K562 (cell line): ENCODE measurements at regions not wholly inside any gene's neighbourhood (a gene's known extent, or its start where the extent isn't known, plus 50 kb on each side); places are given as distances from the start of the nearest gene placed in this dataset.

Experiments used
- ATAC-seq: fragments of 200-7000 bp; cut with Tn5 transposase; 3 replicates; pipeline ENCODE4 v1.9.1; 2020; ENCODE audit warnings: moderate library complexity
- BruUV-seq: library from RNA; stranded (reverse); fragments of 400-500 nt; replicated peaks from 2 replicates; lab custom pipeline; 2021; lab: Mats Ljungman, UMichigan
- CTCF ChIA-PET: fragments of 300-600 bp; formaldehyde crosslinking; extraction: SDS; loops from one replicate; lab custom pipeline; 2021; ENCODE audit warnings: low intra/inter-chr PET ratio; lab: Yijun Ruan, JAX
- POLR2A ChIA-PET: fragments of 300-600, 350-650 bp; sonication (Branson Sonifier 250); formaldehyde crosslinking; extraction: SDS; loops from one replicate; lab custom pipeline; 2021; ENCODE audit warnings: antibody characterized with exemption, inconsistent platforms; lab: Yijun Ruan, JAX
- DNase-seq, 4 experiments: peaks; one replicate each; pipeline versions ENCODE4 v3.0.0 to v3.0.0-alpha.2; 2011 to 2018; ENCODE audit warnings: low spot score in 3 of 4, mixed read lengths in 3 of 4; ENCODE audit errors: extremely low read depth in 1 of 4
- FAIRE-seq: peaks from 2 replicates; lab custom pipeline; 2011; peaks lifted over from hg19 to GRCh38; lab: Jason Lieb, UNC
- H2AFZ ChIP-seq: 2 replicates; pipeline ENCODE4 v1.6.0; 2011; ENCODE audit warnings: low read depth, low read length, control low read depth, inconsistent platforms
- H3K27ac ChIP-seq: fragments of 200-600 bp; 3 replicates; pipeline ENCODE4 v1.8.0; 2011; ENCODE audit warnings: low read depth, mild to moderate bottlenecking, control low read depth, inconsistent platforms, low read length, moderate library complexity, mixed read lengths; ENCODE audit errors: extremely low read depth
- H3K27me3 ChIP-seq, 2 experiments: fragments of 300-600 bp in 1 of 2; 2 replicates in 1 of 2; 3 replicates in 1 of 2; pipeline versions ENCODE4 v1.6.0 to v1.8.0; 2011; ENCODE audit warnings: inconsistent platforms in 2 of 2, low read length in 2 of 2, mild to moderate bottlenecking in 1 of 2, mixed read lengths in 1 of 2, moderate library complexity in 1 of 2; ENCODE audit not compliant: control insufficient read depth in 2 of 2, insufficient read depth in 2 of 2
- H3K36me3 ChIP-seq: fragments of 300-600 bp; 3 replicates; pipeline ENCODE4 v1.8.0; 2011; ENCODE audit warnings: mild to moderate bottlenecking, low read length, inconsistent platforms; ENCODE audit not compliant: control insufficient read depth, insufficient read depth
- H3K4me1 ChIP-seq, 2 experiments: fragments of 200-600 bp in 1 of 2; replicated peaks in 1 of 2; 2 replicates in 1 of 2; 3 replicates in 1 of 2; pipeline versions ENCODE4 v1.5.1 to v1.8.0; 2011; ENCODE audit warnings: inconsistent platforms in 2 of 2, low read length in 2 of 2, mild to moderate bottlenecking in 1 of 2, mixed read lengths in 1 of 2, moderate library complexity in 1 of 2; ENCODE audit not compliant: control insufficient read depth in 2 of 2, insufficient read depth in 2 of 2
- H3K4me2 ChIP-seq: 2 replicates; pipeline ENCODE4 v1.6.1; 2011; ENCODE audit warnings: low read length, control low read depth, inconsistent platforms, mixed read lengths; ENCODE audit not compliant: insufficient read depth
- H3K4me3 ChIP-seq: fragments of 200-600 bp; sonication (generic), shearing (Covaris generic); 2 replicates; pipeline ENCODE4 v1.5.1; 2016; ENCODE audit warnings: control low read depth, inconsistent platforms
- H3K79me2 ChIP-seq: fragments of 200-600 bp; 3 replicates; pipeline ENCODE4 v1.8.0; 2011; ENCODE audit warnings: low read length, inconsistent platforms; ENCODE audit not compliant: control insufficient read depth, insufficient read depth
- H3K9ac ChIP-seq, 2 experiments: 2 replicates each; pipeline versions ENCODE4 v1.6.0 to v1.6.1; 2011; ENCODE audit warnings: low read depth in 2 of 2, low read length in 2 of 2, control low read depth in 1 of 2, inconsistent platforms in 1 of 2, mild to moderate bottlenecking in 1 of 2, mixed read lengths in 1 of 2; ENCODE audit not compliant: insufficient read depth in 1 of 2
- H3K9me1 ChIP-seq: one replicate; pipeline ENCODE4 v1.6.0; 2011; ENCODE audit warnings: inconsistent platforms, mild to moderate bottlenecking, low read length, moderate library complexity; ENCODE audit not compliant: control insufficient read depth, insufficient read depth
- H3K9me3 ChIP-seq: replicated peaks from 2 replicates; pipeline ENCODE4 v1.5.1; 2011; ENCODE audit warnings: low read depth, low read length, inconsistent platforms; ENCODE audit not compliant: control insufficient read depth, insufficient read depth
- H4K20me1 ChIP-seq: replicated peaks from 2 replicates; pipeline ENCODE4 v1.6.1; 2011; ENCODE audit warnings: low read length, inconsistent platforms, mixed read lengths; ENCODE audit not compliant: control insufficient read depth, insufficient read depth
- CUX1 ChIP-seq: fragments of 200-800 bp; sonication (Bioruptor generic); IDR thresholded peaks from 2 replicates; pipeline ENCODE4 v1.6.1; 2016; ENCODE audit warnings: missing genetic modification characterization, missing compliant biosample characterization
- GABPB1 ChIP-seq: sonication (generic); formaldehyde crosslinking; IDR thresholded peaks from 2 replicates; pipeline ENCODE4 v1.8.0; 2022; ENCODE audit warnings: mild to moderate bottlenecking, missing genetic modification reagents
- MEF2A ChIP-seq: IDR thresholded peaks from 2 replicates; pipeline ENCODE4 v1.6.1; 2011; ENCODE audit warnings: low read depth, mild to moderate bottlenecking, low read length, moderate library complexity; ENCODE audit not compliant: control insufficient read depth
- RBM22 ChIP-seq: fragments of 200-400 bp; formaldehyde crosslinking; IDR thresholded peaks from 2 replicates; pipeline ENCODE4 v1.6.1; 2018; ENCODE audit warnings: low read length, low read depth; ENCODE audit not compliant: poor library complexity, severe bottlenecking
- SOX6 ChIP-seq: fragments of 450-650 bp; IDR thresholded peaks from 2 replicates; pipeline ENCODE4 v1.6.1; 2014; ENCODE audit warnings: mild to moderate bottlenecking
- STAT5B ChIP-seq: fragments of 250-450 bp; sonication (Bioruptor Pico); IDR thresholded peaks from 2 replicates; pipeline ENCODE4 v1.8.0; 2021; ENCODE audit warnings: mild to moderate bottlenecking, inconsistent platforms
- SUPT5H ChIP-seq: fragments of 450-650 bp; IDR thresholded peaks from 2 replicates; pipeline ENCODE4 v1.6.1; 2016
- TAF1 ChIP-seq: IDR thresholded peaks from 2 replicates; pipeline ENCODE4 v1.6.1; 2011; ENCODE audit warnings: mild to moderate bottlenecking, low read length, moderate library complexity; ENCODE audit not compliant: insufficient read depth, control insufficient read depth, severe bottlenecking; ENCODE audit errors: extremely low read depth
- TEAD4 ChIP-seq, 2 experiments: sonication (generic) in 1 of 2; formaldehyde crosslinking in 1 of 2; IDR thresholded peaks; 2 replicates each; pipeline versions ENCODE4 v1.6.1 to v1.8.0; 2012 to 2022; ENCODE audit warnings: borderline replicate concordance in 1 of 2, inconsistent platforms in 1 of 2, low read length in 1 of 2, mild to moderate bottlenecking in 1 of 2, missing genetic modification reagents in 1 of 2
- TFAM ChIP-seq: fragments of 250-450 bp; sonication (Bioruptor Pico); conservative IDR thresholded peaks from 2 replicates; pipeline ENCODE4 v1.5.0; 2021; ENCODE audit warnings: mild to moderate bottlenecking, moderate library complexity
- ZNF551 ChIP-seq: fragments of 250-450 bp; sonication (Bioruptor Pico); IDR thresholded peaks from 2 replicates; pipeline ENCODE4 v1.5.0; 2021; ENCODE audit warnings: mild to moderate bottlenecking, moderate library complexity
- ZNF586 ChIP-seq: fragments of 450-650 bp; formaldehyde crosslinking; conservative IDR thresholded peaks from 2 replicates; pipeline ENCODE4 v1.4.0; 2020; ENCODE audit warnings: mild to moderate bottlenecking, moderate library complexity
- WGBS: fragments of 100-300 bp; shearing (Covaris generic); methylation state at CpG from one replicate; pipeline ENCODE4 v1.1.6; 2016; ENCODE audit warnings: low coverage, mixed read lengths; ENCODE audit not compliant: insufficient coverage; ENCODE audit errors: missing lambda C conversion rate; 5-methylcytosine and 5-hydroxymethylcytosine counted together
- in situ Hi-C: fragments of 300-500 bp; cut with MboI; formaldehyde crosslinking; loops from 4 replicates; pipeline ENCODE4 v1.15.0; 2018; ENCODE audit warnings: inconsistent platforms, mixed read lengths
- intact Hi-C: fragments of 100-400 bp; cut with micrococcal nuclease; formaldehyde crosslinking; loops from 2 replicates; pipeline ENCODE4 v1.14.2; 2022
- TF ChIP-seq, protein P1 (sequence below): fragments of 250-450 bp; sonication (Bioruptor Pico); IDR thresholded peaks from 2 replicates; pipeline ENCODE4 v1.8.0; 2021; ENCODE audit warnings: moderate library complexity, mild to moderate bottlenecking, inconsistent platforms

DNA sequence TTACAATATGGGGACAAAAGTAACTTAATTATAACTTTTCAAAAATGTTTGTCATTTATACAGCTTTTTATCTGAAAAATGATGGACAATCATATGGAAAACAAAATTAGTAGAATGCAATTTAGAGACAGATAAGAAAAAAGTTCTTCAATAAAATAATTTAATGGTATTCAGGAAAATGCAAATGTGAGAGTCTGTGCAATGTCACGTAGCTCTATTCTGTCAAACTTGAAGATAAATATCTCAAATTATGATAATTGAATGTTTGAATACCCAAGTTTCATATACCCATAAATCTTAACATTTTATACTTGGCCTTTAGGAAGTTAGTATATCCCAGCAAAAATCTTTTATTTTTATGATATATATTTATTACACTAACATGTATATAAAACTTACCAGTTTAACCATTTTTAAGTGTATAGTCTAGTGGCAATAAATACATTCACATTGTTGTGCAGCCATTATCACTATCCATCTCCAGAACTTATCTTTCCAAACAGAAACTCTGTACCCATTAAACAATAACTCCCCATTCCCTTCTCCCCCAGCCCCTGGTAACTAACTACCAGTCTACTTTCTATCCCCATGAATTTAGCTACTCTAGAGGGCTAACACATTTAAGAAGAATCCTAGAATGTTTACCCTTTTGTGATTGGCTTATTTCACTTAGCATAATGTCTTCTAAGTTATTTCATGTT, 311.5 kb downstream of the SOCS6 start:
- Histone ChIP-seq H3K9me1 (no peaks in the 10 kb centered on the region), H3K4me3 (no peak overlapping the region), H3K4me2 (no peak overlapping the region), H3K9ac (no peak overlapping the region), H3K4me1 (no peaks in the 10 kb centered on the region), H3K27me3 (no peaks in the 10 kb centered on the region), H4K20me1 (no peaks in the 10 kb centered on the region), H3K79me2 (no peaks in the 10 kb centered on the region), H3K36me3 (no peaks in the 10 kb centered on the region), H3K9me3 (no peaks in the 10 kb centered on the region), H3K27ac (no peak overlapping the region), H2AFZ (no peak overlapping the region)
- in situ Hi-C loops (no loop called here), intact Hi-C loops (no loop called here)
- ChIA-PET CTCF (no interaction called here), POLR2A (no interaction called here)
- FAIRE-seq, result no peak
- ATAC-seq, result no peak
- DNase-seq, result no peak
- TF ChIP-seq ZNF586 (CRISPR knock-in tag) (no peak), STAT5B (CRISPR knock-in tag) (no peak), ZNF551 (no peak), MEF2A (no peak), SOX6 (no peak), SUPT5H (no peak), TAF1 (no peak), TEAD4 (IDR thresholded peaks at IDR 0.05; ENCODE audit: low read length) (no peak), TEAD4 (CRISPR knock-in tag; IDR thresholded peaks at IDR 0.05; ENCODE audit: borderline replicate concordance) (no peak), CUX1 (CRISPR knock-in tag) (no peak), TFAM (CRISPR knock-in tag) (no peak), RBM22 (no peak), GABPB1 (CRISPR knock-in tag) (no peak)
- TF ChIP-seq, protein P1, sequence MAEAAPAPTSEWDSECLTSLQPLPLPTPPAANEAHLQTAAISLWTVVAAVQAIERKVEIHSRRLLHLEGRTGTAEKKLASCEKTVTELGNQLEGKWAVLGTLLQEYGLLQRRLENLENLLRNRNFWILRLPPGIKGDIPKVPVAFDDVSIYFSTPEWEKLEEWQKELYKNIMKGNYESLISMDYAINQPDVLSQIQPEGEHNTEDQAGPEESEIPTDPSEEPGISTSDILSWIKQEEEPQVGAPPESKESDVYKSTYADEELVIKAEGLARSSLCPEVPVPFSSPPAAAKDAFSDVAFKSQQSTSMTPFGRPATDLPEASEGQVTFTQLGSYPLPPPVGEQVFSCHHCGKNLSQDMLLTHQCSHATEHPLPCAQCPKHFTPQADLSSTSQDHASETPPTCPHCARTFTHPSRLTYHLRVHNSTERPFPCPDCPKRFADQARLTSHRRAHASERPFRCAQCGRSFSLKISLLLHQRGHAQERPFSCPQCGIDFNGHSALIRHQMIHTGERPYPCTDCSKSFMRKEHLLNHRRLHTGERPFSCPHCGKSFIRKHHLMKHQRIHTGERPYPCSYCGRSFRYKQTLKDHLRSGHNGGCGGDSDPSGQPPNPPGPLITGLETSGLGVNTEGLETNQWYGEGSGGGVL, result no peak
- BruUV-seq, result no TSS peak
- WGBS, result 0% methylated on average over 1 of the region's 1 CpG
